Erythroblast (primary cell): ENCODE measurements at regions not wholly inside any gene's neighbourhood (a gene's known extent, or its start where the extent isn't known, plus 50 kb on each side); places are given as distances from the start of the nearest gene placed in this dataset.

Experiments used
- DNase-seq, 2 experiments: peaks; one replicate each; lab custom pipeline; 2025; lab: John Stamatoyannopoulos, UW
- GATA1 ChIP-seq: IDR thresholded peaks from 2 replicates; pipeline ENCODE4 v1.6.1; 2011; ENCODE audit warnings: low read depth, mild to moderate bottlenecking, control low read depth, low read length, moderate library complexity
- POLR2A ChIP-seq: IDR thresholded peaks from 2 replicates; pipeline ENCODE4 v1.6.1; 2011; ENCODE audit warnings: mild to moderate bottlenecking, low read length

DNA sequence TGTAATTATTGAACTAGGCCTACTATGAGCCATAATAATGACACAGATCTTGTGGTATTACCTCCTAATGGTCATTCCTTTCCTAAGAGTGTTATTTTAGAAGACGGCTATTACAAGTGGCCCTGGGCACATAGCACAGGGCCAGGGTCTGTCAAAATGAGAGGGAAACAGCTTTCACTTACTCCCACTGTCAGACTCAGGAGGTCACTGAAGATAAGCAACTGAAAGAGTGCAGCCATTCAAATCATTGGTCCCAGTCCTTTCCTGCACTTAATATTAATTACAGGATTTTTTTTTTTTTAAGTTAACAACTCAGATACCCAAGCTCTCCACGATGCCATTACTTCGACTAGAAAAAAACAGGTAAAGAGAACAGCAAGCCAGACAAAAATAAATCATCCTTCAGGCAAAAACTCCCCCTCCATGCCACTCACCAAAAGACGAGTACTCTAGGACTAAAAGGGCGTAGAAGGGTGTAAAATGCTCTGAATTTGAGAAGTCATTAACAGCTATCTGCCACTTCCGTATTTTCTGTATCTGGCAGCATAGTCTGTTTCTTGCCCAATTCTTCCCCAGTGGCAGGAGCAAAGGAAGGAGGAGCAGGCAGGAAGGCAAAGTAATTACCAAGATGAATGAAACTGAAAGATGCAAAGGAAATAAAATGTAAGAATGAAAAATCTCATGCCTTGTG is 87.4 kb downstream of the ZNF608 start:
- no peak for TF ChIP-seq GATA1
- DNase-seq = peak in 1 of 2 experiments; percentile 23

DNA sequence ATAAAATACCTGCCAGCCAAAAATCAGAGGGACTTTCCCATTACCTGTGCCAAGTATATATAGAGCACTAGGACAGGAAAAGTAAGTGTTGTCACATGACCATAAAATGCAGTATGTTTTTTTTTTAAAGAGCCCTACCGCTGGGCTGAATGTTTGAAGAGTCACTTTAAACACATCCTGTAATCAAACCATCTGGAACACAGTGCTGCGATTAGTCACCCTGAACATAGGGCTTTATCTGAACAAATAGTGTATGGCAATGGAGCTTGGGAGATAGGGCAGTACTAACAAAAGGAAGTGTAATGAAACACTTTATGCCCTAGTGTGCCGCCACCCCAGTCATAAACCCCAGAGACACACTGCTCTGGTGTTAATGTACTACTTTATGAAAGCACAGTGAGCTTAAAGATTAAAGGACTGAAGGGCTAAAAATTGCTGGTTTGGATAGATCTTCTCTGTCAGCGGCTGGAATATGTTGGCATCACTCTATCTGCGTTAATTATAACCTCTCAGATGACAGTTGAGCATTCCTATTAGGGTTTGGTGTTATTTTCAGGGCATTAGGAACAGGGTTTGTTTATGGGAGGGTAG is 90.4 kb downstream of the ZNF608 start:
- DNase-seq = peak; percentile 39 to 79
- TF ChIP-seq GATA1 (no peak), POLR2A (peak; percentile 25)

DNA sequence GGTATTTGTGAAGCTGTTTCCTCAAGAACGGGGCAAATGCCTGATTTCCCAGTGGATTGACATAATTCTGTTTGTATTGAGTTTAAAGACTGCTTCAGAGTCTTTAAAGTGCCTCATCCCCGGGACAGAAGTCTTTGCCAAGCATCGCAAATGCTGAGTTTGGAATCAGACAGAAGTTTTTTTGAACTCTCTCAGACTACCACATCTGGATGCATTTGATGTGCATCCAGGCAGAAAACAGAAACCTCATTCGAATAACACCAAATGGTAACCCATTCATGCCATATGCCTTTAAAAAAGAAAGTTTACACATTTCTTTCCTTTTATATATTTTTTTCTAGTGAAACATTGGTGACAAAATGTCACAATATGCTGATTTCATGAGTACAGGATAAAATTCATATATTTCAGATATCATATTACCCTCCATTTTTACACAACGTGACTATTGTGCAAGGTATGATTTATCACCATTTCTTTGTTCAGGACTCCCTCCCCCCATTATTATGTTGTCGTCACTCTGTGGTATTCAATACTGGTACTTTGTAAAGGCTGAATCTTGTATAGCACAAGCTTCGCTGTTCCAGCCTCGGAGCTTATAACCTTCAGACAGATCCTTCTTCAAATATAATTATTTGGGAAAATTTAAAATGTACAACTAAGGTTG is 91.1 kb downstream of the ZNF608 start:
- TF ChIP-seq GATA1 (no peak), POLR2A (no peak)
- DNase-seq = no peak

DNA sequence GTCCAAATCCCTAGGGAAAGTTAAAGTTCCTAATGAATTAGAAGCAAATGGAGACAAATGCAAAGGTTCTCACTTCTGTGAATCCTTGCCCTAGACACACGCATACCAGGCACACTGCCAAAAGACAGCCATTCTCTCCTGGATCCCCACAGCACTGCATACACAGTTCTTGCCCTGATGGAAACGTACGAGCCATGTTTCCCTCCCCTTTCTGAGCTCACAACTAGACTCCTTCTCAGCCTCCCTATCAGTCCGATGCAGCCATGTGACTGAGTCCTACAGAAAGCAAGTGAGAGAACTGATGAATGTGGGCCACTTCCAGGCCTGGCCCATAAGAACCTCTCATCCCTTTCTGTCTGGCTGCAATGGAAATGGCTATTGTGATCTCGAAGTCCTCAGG is 92.0 kb downstream of the ZNF608 start:
- DNase-seq = peak in 1 of 2 experiments; percentile 31
- TF ChIP-seq GATA1 = no peak
- TF ChIP-seq POLR2A = no peak

DNA sequence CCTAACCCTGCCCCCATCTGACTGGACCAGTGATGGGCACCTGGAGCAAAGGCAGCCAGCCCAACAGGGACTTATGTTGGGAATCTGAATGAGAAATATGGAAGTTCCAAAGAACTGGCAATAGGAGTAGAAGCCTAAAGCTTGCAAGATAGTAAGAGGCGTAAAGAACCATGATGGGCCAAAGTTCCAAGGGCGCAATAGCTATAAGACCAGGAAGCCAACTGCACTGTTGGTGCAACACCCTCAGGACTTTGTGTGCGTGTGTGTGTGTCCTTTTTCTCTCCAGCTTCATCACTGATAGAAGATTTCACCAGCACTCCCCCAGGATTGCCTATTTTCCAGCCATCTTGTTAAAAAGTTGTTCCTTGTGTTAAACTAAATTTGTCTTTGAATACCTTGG is 92.8 kb downstream of the ZNF608 start:
- DNase-seq = no peak
- TF ChIP-seq GATA1 (no peak), POLR2A (no peak)

DNA sequence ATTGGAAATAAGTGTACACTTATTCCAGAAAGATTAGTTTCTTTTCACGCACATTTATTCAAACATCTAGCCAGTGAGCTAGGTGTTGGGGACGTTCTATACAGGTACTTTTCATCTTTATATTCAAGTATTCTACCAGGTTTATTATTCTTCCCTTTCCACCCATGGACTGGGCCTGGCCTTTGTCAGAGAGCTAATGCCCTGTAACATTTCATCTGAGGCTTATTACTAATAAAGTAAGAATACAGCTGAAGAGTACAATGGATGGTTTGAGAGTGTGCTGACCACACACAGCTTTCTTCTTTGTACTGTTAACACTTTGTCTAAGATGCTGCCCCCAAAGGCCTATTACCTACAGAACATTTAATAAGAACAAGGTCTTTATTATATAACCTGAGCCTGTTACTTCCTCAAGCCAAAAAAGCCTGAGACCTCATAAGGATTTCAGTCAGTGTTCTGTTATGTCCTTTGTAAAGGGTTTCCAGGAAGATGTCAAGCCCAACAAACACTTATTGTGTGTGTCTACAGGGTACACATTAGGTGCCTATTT is 93.5 kb downstream of the ZNF608 start:
- DNase-seq = no peak
- TF ChIP-seq GATA1 (no peak), POLR2A (no peak)

DNA sequence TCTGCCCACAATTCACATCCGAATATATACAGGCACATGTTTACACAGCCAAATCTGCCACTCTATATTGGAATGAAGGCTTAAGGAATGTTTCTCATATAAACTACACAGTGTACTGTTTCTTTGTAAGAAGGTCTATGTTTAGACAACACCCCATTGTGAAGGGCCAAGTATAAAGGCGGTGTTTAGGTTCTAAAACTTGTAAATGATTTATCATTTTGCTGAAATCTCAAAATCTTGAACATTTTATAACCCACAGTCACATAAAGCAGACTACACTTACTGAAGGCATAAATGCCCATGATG is 94.0 kb downstream of the ZNF608 start:
- TF ChIP-seq POLR2A (no peak), GATA1 (no peak)
- no peak for DNase-seq

DNA sequence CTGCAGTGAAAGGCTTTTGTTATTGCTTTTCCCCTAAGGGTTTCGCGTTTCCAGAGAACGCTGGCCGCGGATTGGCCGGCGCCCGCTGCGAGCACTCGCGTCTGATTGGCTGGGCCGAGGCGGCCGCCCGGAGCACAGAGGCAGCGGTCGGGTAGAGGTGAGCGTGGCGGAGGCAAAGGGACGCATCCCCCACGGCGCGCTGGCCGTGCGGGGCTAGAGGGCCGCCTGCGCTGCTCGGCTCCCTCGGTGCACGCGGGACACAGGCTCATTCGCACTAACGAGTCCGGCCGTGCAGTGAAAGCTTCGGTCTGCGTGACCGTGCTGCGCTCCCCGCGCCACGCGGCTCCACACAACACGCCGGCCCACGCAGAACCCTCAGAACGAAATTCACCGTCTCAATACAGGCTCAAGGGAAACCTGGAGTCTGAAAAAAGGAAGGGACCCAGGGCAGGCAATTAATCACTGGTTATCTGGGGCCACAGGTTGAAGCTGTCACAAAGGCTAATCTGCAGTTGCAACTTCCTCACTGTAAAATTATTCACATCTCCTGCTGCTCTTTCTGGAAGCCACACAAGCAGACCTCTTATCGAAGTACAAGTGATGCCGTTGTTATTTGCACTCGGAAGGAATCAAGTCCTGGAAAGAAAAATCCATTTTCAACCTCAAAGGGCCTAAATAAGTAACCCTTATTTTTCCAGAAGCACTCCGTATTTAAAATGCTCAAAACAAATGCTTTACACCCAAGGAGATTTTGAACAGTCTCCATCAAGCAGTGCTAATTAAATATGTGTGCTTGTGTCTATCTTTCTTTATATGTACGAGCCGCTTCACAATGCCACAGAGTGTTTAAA is 94.6 kb downstream of the ZNF608 start:
- TF ChIP-seq GATA1 (no peak), POLR2A (no peak)
- DNase-seq = peak; percentile 60 to 81

DNA sequence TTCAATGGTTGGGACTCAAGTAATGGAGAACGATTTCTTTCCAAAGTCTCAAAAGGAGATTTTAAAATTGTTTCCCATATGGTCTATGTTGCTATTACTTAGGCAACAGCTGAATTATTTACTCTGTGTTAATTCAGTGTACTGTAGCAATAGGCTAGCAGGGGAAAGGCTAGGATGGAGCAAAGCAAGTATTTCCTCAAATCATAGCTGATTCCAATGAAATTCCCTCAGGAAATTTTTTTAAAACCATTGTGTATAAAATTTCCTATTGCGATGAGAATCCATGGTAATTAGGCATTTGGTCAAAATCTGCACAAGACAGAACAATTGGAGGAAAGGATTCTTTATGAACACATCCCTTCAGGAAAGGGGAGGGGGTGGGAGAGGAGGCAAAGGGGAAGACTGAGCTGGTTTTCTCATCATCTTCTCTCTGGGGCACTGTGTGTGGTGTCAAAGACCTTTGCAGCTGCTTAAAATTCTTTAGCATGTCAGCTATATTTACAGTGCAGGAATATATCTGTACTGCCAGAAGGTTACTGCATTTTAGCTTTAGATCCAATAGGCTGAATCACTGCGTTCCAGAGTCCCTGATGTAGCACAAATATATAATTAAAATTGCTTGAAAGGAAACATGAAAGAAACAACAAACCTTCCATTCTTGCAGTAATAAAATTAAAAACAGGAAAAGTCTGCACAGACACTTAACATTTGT is 95.3 kb downstream of the ZNF608 start:
- TF ChIP-seq GATA1 = no peak
- no peak for TF ChIP-seq POLR2A
- DNase-seq = no peak

DNA sequence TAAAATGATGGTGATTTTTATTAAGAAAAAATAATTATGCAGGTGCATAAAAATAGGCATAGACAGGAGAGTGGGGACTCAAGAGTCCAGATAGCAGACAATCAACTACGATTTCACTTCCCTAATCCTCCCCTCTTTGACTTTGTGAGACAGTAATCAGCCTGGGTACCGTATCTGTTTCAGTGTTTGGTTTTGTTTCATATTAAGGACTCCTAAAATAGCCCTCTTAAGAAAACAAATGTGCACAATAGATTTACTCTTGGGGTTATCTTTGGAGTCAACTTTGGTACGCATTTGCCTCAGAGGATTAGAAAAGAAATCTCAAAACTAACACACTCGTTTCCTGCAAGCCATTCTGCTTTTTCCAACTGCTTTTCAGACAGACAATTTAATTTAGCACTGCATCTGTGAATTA is 96.3 kb downstream of the ZNF608 start:
- TF ChIP-seq POLR2A (no peak), GATA1 (no peak)
- DNase-seq = no peak

DNA sequence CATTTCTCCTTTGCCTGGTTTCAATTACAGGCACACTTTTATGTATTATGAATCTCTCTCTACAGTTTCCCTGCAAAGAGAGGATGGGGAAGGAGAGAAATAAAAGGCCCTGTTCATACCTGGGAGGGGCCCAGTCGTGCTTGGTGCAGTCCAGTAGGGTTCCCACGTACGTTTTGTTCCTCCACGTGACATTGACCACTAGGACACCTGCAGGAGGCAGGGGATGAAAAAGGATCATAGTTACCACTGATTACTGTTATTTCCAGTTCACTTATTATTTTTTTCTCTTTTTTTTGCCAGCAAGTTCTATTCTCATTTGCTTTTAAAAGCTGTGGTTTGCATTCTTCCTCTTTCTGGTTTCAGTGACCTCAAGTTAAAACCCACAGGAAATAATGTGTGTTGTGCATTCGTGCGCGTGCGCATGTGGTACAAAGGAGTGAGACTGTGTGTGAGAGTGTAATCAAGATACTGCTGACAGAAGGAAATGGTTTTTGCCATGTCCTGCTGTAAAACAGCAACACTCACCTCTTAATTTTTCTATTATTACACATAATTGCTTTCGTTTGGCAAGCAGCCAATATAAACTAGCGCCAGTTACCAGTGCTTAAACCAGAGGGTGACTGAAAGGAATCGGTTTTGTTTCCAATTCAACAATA is 96.8 kb downstream of the ZNF608 start:
- peak; percentile 9 to 12 for DNase-seq
- TF ChIP-seq POLR2A (no peak), GATA1 (no peak)

DNA sequence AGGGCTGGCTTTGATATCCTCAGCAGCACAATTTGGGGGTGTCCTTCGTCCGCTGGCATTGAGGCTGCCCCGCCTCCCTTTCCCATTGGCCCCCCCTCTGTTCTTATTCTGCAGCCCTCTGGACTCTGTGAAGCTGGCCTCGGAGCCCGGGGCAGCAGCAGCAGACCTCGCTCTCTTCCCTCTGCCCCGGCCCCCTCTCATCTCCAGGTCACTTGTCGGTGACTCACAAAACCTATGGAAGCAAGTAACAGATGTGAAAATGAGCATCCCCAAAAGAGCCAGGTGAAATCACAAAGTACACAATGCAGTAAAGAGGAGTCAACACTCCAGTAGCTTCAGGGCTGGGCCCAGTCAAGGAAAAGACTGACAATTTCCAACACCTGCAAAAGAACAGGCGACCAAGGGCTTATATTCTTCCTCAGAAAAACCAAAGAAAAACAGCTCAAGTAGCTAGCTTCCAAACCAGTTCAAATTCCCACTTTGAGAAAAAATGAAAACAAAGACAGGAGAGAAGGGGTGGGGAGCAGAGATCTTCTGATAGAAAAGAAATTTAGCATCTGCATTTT is 97.5 kb downstream of the ZNF608 start:
- no peak for TF ChIP-seq GATA1
- no peak for TF ChIP-seq POLR2A
- no peak for DNase-seq
